ENCODE measurements at regions not wholly inside any gene's neighbourhood (a gene's known extent, or its start where the extent isn't known, plus 50 kb on each side); places are given as distances from the start of the nearest gene placed in this dataset.

- Histone ChIP-seq H3F3A (ENCODE audit: low read depth) (no peaks in the 10 kb centered on the region), H3K9ac (no peak overlapping the region), H2AFZ (replicated peaks) (no peak overlapping the region), H3K4me1 (no peaks in the 10 kb centered on the region), H3K27ac (no peak overlapping the region), H3K27me3 (no peaks in the 10 kb centered on the region), H3K4me2 (no peak overlapping the region), H3K79me2 (ENCODE audit: low read depth) (no peaks in the 10 kb centered on the region), H3K9me3 (ENCODE audit: low read depth) (no peaks in the 10 kb centered on the region), H3K4me3 (no peak overlapping the region), H4K20me1 (ENCODE audit: low read depth) (no peaks in the 10 kb centered on the region), H3K36me3 (no peaks in the 10 kb centered on the region)
- DNase-seq (ENCODE audit: low spot score), result no peak
- peaks cover 3% of the 10 kb centered on the region for H3K36me3 Mint-ChIP-seq
- H3K4me3 Mint-ChIP-seq, result no peak overlapping the region
- no peaks in the 10 kb centered on the region for H3K27me3 Mint-ChIP-seq (ENCODE audit: insufficient read depth, low read depth)
- no peak overlapping the region for H3K27ac Mint-ChIP-seq
- no peaks in the 10 kb centered on the region for H3K4me1 Mint-ChIP-seq
- H3K9me3 Mint-ChIP-seq, result peaks cover 3% of the 10 kb centered on the region
- no peak for TF ChIP-seq EZH2phosphoT487 (IDR thresholded peaks at IDR 0.05)
- no peak for TF ChIP-seq EZH2 (IDR thresholded peaks at IDR 0.05)
- no peak for TF ChIP-seq CTCF (IDR thresholded peaks at IDR 0.05)
Measured at GRCh38 chr3:74469713-74470112, 144.7 kb downstream of the CNTN3 start.

- Histone ChIP-seq H3K9ac (no peak overlapping the region), H3K27ac (no peak overlapping the region), H3K9me3 (ENCODE audit: low read depth) (no peaks in the 10 kb centered on the region), H2AFZ (replicated peaks) (no peak overlapping the region), H3K27me3 (no peaks in the 10 kb centered on the region), H3K4me2 (no peak overlapping the region), H3K4me1 (no peaks in the 10 kb centered on the region), H3K36me3 (no peaks in the 10 kb centered on the region), H3K4me3 (no peak overlapping the region), H3F3A (ENCODE audit: low read depth) (no peaks in the 10 kb centered on the region), H4K20me1 (ENCODE audit: low read depth) (no peaks in the 10 kb centered on the region), H3K79me2 (ENCODE audit: low read depth) (no peaks in the 10 kb centered on the region)
- no peak overlapping the region for H3K4me3 Mint-ChIP-seq
- no peak for TF ChIP-seq EZH2 (IDR thresholded peaks at IDR 0.05)
- TF ChIP-seq EZH2phosphoT487 (IDR thresholded peaks at IDR 0.05), result no peak
- TF ChIP-seq CTCF (IDR thresholded peaks at IDR 0.05), result no peak
- no peak overlapping the region for H3K27ac Mint-ChIP-seq
- peaks cover 3% of the 10 kb centered on the region for H3K9me3 Mint-ChIP-seq
- DNase-seq (ENCODE audit: low spot score), result no peak
- H3K36me3 Mint-ChIP-seq, result peaks cover 3% of the 10 kb centered on the region
- H3K4me1 Mint-ChIP-seq, result no peaks in the 10 kb centered on the region
- H3K27me3 Mint-ChIP-seq (ENCODE audit: insufficient read depth, low read depth), result no peaks in the 10 kb centered on the region
Measured at GRCh38 chr3:74469151-74469550, 145.3 kb downstream of the CNTN3 start.

- Histone ChIP-seq H3K27ac (no peak overlapping the region), H3K36me3 (no peaks in the 10 kb centered on the region), H3F3A (ENCODE audit: low read depth) (no peaks in the 10 kb centered on the region), H3K79me2 (ENCODE audit: low read depth) (no peaks in the 10 kb centered on the region), H3K4me3 (no peak overlapping the region), H3K27me3 (no peaks in the 10 kb centered on the region), H3K9ac (no peak overlapping the region), H2AFZ (replicated peaks) (peak overlapping the region; percentile 32), H3K4me2 (no peak overlapping the region), H4K20me1 (ENCODE audit: low read depth) (no peaks in the 10 kb centered on the region), H3K4me1 (peaks cover 4% of the 10 kb centered on the region), H3K9me3 (ENCODE audit: low read depth) (no peaks in the 10 kb centered on the region)
- no peak overlapping the region for H3K4me3 Mint-ChIP-seq
- no peak overlapping the region for H3K27ac Mint-ChIP-seq
- H3K4me1 Mint-ChIP-seq, result peaks cover 4% of the 10 kb centered on the region
- no peak for TF ChIP-seq CTCF (IDR thresholded peaks at IDR 0.05)
- TF ChIP-seq EZH2phosphoT487 (IDR thresholded peaks at IDR 0.05), result no peak
- no peak for TF ChIP-seq EZH2 (IDR thresholded peaks at IDR 0.05)
- H3K9me3 Mint-ChIP-seq, result no peaks in the 10 kb centered on the region
- H3K36me3 Mint-ChIP-seq, result no peaks in the 10 kb centered on the region
- DNase-seq (ENCODE audit: low spot score), result no peak
- H3K27me3 Mint-ChIP-seq (ENCODE audit: insufficient read depth, low read depth), result no peaks in the 10 kb centered on the region
Measured at GRCh38 chr3:74465715-74466410, 148.6 kb downstream of the CNTN3 start.

All from neural progenitor cell (in vitro differentiated cells).